ENCODE measurements at regions not wholly inside any gene's neighbourhood (a gene's known extent, or its start where the extent isn't known, plus 50 kb on each side); places are given as distances from the start of the nearest gene placed in this dataset.
"Not testable (repeated sequence)": the region's sequence is repeated elsewhere in the genome, so short reads cannot be mapped to it uniquely, and the experiment has no call there.

DNA sequence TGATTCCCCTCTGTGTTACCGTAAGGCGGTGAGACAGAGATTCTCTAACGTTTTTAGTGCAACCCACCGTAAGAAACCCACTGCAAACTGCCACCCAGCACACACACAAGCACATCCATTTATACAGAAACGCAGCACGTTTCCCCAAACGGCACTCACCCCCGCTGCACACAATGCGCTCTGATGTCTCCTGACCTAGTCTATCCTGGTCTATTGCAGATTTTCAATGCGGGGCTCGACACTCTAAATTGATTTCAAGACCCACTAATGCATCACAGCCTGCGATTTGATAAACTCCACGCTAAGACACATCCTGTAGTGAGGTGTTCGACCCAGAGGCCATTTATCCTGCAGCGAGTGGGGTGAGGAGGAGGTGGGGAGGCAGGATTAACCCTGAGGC is 63.7 kb upstream of the SULF2 start:
- Mint-ChIP-seq H3K4me1 (peaks cover 18% of the 10 kb centered on the region), H3K27ac (ENCODE audit: unreplicated experiment) (no peak overlapping the region), H3K27me3 (ENCODE audit: low read depth) (peaks cover 2% of the 10 kb centered on the region), H3K9me3 (peaks cover 11% of the 10 kb centered on the region), H3K36me3 (ENCODE audit: low read depth) (peaks cover 3% of the 10 kb centered on the region), H3K4me3 (no peak overlapping the region)
- TF ChIP-seq, protein P1, sequence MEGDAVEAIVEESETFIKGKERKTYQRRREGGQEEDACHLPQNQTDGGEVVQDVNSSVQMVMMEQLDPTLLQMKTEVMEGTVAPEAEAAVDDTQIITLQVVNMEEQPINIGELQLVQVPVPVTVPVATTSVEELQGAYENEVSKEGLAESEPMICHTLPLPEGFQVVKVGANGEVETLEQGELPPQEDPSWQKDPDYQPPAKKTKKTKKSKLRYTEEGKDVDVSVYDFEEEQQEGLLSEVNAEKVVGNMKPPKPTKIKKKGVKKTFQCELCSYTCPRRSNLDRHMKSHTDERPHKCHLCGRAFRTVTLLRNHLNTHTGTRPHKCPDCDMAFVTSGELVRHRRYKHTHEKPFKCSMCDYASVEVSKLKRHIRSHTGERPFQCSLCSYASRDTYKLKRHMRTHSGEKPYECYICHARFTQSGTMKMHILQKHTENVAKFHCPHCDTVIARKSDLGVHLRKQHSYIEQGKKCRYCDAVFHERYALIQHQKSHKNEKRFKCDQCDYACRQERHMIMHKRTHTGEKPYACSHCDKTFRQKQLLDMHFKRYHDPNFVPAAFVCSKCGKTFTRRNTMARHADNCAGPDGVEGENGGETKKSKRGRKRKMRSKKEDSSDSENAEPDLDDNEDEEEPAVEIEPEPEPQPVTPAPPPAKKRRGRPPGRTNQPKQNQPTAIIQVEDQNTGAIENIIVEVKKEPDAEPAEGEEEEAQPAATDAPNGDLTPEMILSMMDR (conservative IDR thresholded peaks at IDR 0.05) = no peak
- DNase-seq (ENCODE audit: low read depth, low spot score) = no peak

DNA sequence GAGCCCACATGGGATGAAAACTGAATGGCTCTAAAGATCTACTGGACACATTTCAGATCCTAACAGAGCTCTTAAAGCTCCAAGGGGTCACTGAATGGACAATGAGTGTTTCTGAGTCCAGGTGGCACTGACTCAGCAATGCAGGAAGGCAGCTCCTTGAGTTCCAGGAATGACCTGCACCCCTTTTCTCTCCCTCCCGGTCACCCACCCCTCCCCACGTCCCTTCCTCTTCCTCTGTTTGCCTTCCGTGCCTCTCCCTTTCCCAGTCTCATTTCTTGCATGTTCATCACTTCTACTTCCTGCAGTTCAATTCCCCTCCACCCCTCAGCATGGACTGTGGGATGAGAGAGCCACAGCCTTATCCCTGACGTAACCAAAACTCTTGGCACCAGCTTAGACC is 63.3 kb upstream of the SULF2 start:
- not testable (repeated sequence) for H3K27ac Mint-ChIP-seq (ENCODE audit: unreplicated experiment); H3K36me3 Mint-ChIP-seq (ENCODE audit: low read depth); DNase-seq (ENCODE audit: low read depth, low spot score); H3K4me3 Mint-ChIP-seq; H3K27me3 Mint-ChIP-seq (ENCODE audit: low read depth)
- H3K9me3 Mint-ChIP-seq = peaks cover 11% of the 10 kb centered on the region
- peaks cover 18% of the 10 kb centered on the region for H3K4me1 Mint-ChIP-seq

DNA sequence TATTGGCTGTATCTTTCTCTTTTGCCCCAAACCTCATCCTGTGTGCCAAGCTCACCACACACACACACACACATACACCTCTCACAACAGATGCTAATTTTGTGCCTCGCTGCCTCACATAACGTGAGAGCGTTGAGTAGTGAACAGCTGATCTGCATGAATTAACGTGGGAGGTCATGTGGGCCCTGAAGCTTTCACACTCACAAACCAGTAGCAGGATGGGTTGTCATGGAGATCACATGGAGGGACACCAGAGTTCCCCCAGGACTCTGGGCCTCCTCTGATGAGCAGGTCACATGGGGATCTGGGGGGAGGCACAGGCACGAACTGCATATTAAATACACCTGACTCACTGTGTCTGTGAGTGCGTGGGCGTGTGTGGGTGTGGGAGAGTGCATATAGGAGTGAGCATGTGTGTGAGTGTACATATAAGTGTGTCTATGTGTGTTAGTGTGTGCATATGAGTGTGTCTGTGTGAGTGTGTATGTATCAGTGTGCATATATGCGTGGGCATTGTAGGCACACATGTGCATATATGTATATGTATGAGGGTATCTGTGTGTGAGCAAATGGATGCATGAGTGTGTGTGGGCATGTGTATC is 62.7 kb upstream of the SULF2 start:
- Mint-ChIP-seq H3K4me1 (peaks cover 23% of the 10 kb centered on the region), H3K27ac (ENCODE audit: unreplicated experiment) (peak overlapping the region; percentile 29), H3K4me3 (no peak overlapping the region), H3K27me3 (ENCODE audit: low read depth) (peaks cover 2% of the 10 kb centered on the region), H3K36me3 (ENCODE audit: low read depth) (peaks cover 3% of the 10 kb centered on the region), H3K9me3 (peaks cover 11% of the 10 kb centered on the region)
- DNase-seq (ENCODE audit: low read depth, low spot score) = no peak
- TF ChIP-seq, protein P1 (conservative IDR thresholded peaks at IDR 0.05) = no peak

DNA sequence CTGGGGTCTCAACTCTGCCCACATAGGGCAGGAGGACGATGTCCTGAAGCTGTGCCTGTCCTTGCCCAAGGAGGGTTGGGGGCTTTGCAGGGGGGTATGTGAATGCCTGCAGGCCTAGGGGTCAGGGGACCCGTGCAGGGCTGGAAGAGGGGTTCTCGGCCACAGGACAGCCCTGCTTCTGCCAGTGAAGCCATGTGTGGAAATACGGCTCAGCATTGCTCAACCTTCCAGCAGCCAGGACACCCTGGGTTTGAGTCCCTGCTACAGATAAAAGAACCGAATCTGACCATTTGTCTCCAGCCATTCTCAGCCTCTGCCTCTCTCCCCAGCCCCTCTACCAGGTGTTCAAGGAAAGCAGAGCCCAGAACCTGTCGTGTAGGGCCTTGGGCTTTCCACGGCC is 61.9 kb upstream of the SULF2 start:
- not testable (repeated sequence) for H3K9me3 Mint-ChIP-seq; H3K36me3 Mint-ChIP-seq (ENCODE audit: low read depth); H3K27ac Mint-ChIP-seq (ENCODE audit: unreplicated experiment); DNase-seq (ENCODE audit: low read depth, low spot score); H3K4me3 Mint-ChIP-seq; H3K27me3 Mint-ChIP-seq (ENCODE audit: low read depth)
- peaks cover 26% of the 10 kb centered on the region for H3K4me1 Mint-ChIP-seq

DNA sequence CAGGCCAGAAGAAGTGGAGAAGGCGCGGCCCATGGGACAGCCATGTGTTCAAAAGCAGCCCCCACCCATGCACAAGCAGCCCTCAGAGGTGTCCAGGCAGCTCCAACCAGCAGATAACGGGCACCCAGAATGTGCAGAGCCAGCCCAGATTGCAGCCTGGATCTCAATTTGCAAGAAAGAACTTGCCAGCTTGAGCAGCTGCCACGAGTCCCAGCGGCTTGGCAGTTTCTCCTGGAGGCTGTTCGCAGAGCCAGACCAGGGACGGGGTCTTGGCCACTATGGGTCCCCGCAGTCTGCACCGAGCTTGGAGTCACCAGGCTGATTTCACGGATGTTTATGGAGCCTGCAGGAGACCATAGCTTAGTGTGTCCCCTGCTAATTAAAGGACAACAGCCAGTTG is 61.4 kb upstream of the SULF2 start:
- DNase-seq (ENCODE audit: low read depth, low spot score); H3K36me3 Mint-ChIP-seq (ENCODE audit: low read depth); H3K9me3 Mint-ChIP-seq; H3K27me3 Mint-ChIP-seq (ENCODE audit: low read depth); H3K4me3 Mint-ChIP-seq; H3K27ac Mint-ChIP-seq (ENCODE audit: unreplicated experiment): not testable (repeated sequence)
- peaks cover 31% of the 10 kb centered on the region for H3K4me1 Mint-ChIP-seq

DNA sequence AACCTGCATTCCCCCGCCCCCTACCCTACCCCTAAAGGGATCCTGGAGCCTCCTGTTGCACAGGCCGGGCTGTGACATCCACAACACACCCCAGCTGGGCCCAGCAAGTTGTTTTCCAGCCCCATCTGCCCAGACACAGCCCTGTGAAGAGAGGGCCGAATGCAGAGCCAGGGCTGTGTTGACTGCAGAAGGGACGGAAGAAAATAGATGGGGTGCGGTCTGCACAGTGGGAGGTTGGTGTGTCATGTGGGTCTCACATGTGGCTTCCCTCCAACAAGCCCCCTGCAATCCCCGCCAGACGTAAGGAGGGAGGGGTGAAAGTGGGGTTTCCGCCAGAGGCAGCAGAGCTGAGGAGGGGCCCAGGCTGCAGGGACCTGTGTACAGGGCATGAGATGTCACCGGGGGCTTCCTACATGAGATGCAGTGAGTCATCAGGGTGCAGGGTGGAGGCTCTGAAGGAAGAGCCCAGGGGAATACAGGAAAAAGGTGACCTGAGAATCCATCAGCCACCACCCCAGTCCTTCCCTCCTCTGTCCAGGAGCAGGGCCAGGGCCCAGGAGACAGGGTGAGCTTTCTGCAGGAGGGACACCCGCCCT is 60.2 kb upstream of the SULF2 start:
- not testable (repeated sequence) for H3K36me3 Mint-ChIP-seq (ENCODE audit: low read depth); DNase-seq (ENCODE audit: low read depth, low spot score); H3K27ac Mint-ChIP-seq (ENCODE audit: unreplicated experiment); H3K4me3 Mint-ChIP-seq; H3K27me3 Mint-ChIP-seq (ENCODE audit: low read depth); H3K9me3 Mint-ChIP-seq
- peaks cover 32% of the 10 kb centered on the region for H3K4me1 Mint-ChIP-seq

DNA sequence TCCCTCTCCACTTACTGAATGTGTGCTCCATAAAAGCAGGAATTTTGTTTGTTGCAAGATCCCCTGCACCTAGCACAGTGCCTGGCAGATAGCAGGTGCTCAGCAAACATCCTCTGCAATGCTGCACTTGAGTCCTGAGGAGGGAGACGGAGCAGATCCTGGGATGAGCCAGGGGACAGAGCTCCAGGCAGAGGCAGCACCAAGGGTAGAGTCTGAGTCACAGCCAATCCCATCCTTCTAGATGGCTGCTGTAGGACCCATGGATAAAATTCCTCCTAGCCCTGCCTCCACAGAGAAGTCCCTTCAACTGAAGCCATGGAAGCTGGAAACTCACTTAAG is 59.3 kb upstream of the SULF2 start:
- H3K27me3 Mint-ChIP-seq (ENCODE audit: low read depth); H3K9me3 Mint-ChIP-seq; DNase-seq (ENCODE audit: low read depth, low spot score); H3K4me3 Mint-ChIP-seq; H3K27ac Mint-ChIP-seq (ENCODE audit: unreplicated experiment); H3K36me3 Mint-ChIP-seq (ENCODE audit: low read depth): not testable (repeated sequence)
- H3K4me1 Mint-ChIP-seq = peaks cover 32% of the 10 kb centered on the region

DNA sequence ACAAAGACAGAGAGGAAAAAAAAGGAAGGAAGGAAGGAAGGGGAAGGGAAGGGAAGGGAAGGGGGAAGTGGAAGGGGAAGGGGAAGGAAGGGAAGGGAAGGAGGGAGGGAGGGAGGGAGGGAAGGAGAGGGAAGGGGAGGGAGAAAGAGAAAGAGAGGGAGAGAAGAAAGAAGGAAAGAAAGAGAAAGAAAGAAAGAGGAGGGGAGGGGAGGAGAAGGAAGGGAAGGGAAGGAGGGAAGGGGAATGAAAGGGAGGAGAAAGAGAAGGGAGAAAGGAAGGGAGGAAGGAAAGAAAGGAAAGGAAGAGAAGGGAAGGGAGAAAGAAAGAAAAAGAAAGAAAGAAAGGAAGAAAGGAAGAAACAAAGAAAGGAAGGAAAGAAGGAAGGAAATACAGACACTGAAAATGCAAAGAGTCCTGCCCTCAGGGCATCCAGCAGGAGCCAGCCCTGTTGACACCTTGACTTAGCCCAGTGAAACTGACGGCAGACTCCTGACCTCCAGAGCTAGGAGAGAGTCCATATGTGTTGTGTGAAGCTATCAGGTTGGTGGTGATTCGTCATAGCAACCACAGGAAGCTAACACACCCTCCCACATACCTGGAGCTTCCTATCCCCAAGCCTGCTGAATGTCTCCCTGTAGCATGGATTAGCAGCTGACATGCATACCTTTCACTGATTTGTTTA is 58.7 kb upstream of the SULF2 start:
- Mint-ChIP-seq H3K4me3 (no peak overlapping the region), H3K4me1 (peaks cover 32% of the 10 kb centered on the region), H3K9me3 (no peaks in the 10 kb centered on the region), H3K27ac (ENCODE audit: unreplicated experiment) (peak overlapping the region; percentile 27), H3K27me3 (ENCODE audit: low read depth) (peaks cover 6% of the 10 kb centered on the region), H3K36me3 (ENCODE audit: low read depth) (no peaks in the 10 kb centered on the region)
- TF ChIP-seq, protein P1 (conservative IDR thresholded peaks at IDR 0.05) = no peak
- DNase-seq (ENCODE audit: low read depth, low spot score) = no peak

DNA sequence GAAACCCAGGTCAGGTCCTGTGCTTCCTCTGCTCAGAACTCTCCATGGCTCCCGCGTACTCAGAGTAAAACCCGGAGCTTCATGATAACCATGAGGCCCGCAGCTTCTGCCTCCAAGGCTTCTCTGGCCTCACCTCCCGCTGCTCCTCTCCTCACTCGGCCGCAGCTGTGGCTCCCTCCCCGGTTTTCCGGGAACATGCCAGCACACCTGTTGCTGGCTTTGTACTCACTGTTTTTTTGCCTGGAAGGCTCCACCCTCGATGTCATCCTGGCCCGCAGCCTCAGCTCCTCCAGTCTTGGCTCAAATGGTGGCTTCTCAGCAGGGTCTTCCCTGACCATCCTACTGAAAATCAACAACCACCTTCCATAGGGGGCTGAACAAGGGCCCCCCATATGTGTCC is 57.7 kb upstream of the SULF2 start:
- H3K27ac Mint-ChIP-seq (ENCODE audit: unreplicated experiment) = peak overlapping the region; percentile 23
- not testable (repeated sequence) for H3K4me3 Mint-ChIP-seq; H3K36me3 Mint-ChIP-seq (ENCODE audit: low read depth); H3K9me3 Mint-ChIP-seq; H3K27me3 Mint-ChIP-seq (ENCODE audit: low read depth); DNase-seq (ENCODE audit: low read depth, low spot score)
- H3K4me1 Mint-ChIP-seq = peaks cover 27% of the 10 kb centered on the region

DNA sequence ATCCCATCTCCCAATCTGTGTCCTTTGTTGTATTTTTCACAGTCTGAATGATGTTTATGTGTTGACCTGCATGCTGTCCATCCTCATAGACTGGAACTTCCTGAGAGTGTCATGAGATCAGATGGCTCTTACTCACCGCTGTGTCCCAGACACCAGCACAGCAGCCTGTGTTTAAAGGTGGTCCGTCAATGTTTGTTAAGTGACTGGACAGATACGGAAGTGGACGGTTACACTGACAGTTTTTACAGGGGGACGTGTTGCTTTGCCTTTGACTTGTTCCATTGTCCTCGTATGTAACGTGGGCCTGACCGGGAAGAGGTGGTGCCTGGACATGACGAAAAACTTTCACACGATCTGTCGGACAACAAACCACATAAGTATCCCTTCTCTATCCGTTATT is 56.7 kb upstream of the SULF2 start:
- not testable (repeated sequence) for H3K4me3 Mint-ChIP-seq; H3K27me3 Mint-ChIP-seq (ENCODE audit: low read depth); DNase-seq (ENCODE audit: low read depth, low spot score); H3K36me3 Mint-ChIP-seq (ENCODE audit: low read depth); H3K27ac Mint-ChIP-seq (ENCODE audit: unreplicated experiment); H3K9me3 Mint-ChIP-seq
- peaks cover 25% of the 10 kb centered on the region for H3K4me1 Mint-ChIP-seq
